Fibroblast of the conjunctiva (primary cell): ENCODE measurements at regions not wholly inside any gene's neighbourhood (a gene's known extent, or its start where the extent isn't known, plus 50 kb on each side); places are given as distances from the start of the nearest gene placed in this dataset.
"Not testable (repeated sequence)": the region's sequence is repeated elsewhere in the genome, so short reads cannot be mapped to it uniquely, and the experiment has no call there.

Source experiments
- DNase-seq: peaks from one replicate; pipeline ENCODE4 v3.0.0-alpha.2; 2010; ENCODE audit warnings: low read depth

GRCh38 chr9:30329431-30329830, 2055.0 kb upstream of the ACO1 start:
- DNase-seq: no peak

GRCh38 chr9:30348904-30349303, 2035.5 kb upstream of the ACO1 start:
- DNase-seq: no peak

GRCh38 chr9:30349526-30350513, 2034.6 kb upstream of the ACO1 start:
- no peak for DNase-seq

DNA sequence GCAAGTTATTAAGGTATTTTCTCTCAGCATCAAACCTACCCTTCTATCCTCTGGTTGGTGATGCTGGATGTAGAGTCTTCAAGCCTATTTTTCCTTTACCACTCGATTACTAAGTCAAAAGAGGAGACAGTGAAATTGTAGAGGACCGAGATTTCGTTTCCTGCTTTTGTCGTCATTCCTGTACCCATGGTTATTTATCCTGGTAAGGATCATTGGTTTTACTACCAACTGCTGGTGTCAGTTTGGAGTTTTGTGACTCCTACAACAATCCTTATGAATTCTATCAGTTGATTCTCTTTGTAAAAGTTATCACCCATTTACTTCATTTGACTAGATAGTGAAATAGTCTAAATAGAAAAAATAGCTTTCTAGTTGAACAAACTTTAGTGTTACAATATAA, 2028.2 kb upstream of the ACO1 start:
- DNase-seq: no peak

- DNase-seq: no peak
Observed at GRCh38 chr9:30362373-30362772, 2022.1 kb upstream of the ACO1 start.

DNA sequence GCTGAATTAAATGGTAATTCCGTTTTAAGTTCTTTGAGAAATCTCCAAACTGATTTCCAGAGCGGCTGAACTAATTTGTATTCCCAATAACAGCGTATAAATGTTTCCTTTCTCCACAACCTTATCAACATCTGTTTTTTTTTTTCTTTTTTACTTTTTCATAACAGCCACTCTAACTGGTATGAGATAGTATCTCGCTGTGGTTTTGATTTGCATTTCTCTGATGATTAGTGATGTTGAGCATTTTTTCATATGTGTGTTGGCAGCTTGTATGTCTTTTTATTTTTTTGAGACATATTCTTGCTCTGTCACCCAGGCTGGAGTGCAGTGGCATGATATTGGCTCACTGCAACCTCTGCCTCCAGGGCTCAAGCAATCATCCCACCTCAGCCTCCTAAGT, 2018.3 kb upstream of the ACO1 start:
- DNase-seq: not testable (repeated sequence)

GRCh38 chr9:30382271-30382670, 2002.2 kb upstream of the ACO1 start:
- no peak for DNase-seq

DNA sequence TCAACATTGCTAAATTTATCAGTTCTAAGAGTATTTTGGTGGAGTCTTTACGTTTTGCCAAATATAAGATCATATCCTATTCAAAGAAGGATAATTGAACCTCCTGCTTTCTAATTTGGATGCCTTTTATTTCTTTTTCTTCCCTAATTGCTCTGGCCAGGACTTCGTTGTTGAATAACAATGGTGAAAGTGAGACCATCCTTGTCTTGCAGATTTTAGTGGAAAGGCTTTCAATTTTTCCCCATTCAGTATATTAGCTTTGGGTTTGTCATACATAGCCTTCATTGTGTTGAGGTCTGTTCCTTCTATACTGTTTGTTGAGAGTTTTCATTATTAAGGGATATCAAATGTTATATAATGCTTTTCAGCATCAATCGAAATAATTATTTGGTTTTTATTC, 1974.2 kb upstream of the ACO1 start:
- no peak for DNase-seq

- DNase-seq: no peak
Observed at GRCh38 chr9:30411571-30411970, 1972.9 kb upstream of the ACO1 start.

GRCh38 chr9:30459156-30459555, 1925.3 kb upstream of the ACO1 start:
- DNase-seq: no peak

DNA sequence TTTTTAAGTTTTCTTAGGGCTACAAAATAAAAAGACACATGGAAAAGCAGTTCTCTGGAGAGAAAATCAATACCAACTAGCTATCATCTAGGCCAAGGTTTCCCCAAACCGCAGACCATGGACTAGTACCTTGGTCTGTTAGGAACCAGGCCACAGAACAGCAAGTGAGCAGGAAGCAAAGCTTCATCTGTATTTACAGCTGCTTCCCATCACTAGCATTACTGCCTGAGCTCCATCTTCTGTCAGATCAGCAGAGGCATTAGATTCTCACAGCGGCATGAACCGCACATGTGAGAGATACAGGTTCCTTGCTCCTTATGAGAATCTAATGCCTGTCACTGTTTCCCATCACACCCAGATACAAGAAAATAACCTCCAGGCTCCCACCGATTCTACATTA, 1907.6 kb upstream of the ACO1 start:
- DNase-seq: no peak

- no peak for DNase-seq
Observed at GRCh38 chr9:30478684-30479083, 1905.8 kb upstream of the ACO1 start.

- DNase-seq: no peak
Observed at GRCh38 chr9:30482499-30482898, 1901.9 kb upstream of the ACO1 start.

- no peak for DNase-seq
Observed at GRCh38 chr9:30484690-30485089, 1899.8 kb upstream of the ACO1 start.

DNA sequence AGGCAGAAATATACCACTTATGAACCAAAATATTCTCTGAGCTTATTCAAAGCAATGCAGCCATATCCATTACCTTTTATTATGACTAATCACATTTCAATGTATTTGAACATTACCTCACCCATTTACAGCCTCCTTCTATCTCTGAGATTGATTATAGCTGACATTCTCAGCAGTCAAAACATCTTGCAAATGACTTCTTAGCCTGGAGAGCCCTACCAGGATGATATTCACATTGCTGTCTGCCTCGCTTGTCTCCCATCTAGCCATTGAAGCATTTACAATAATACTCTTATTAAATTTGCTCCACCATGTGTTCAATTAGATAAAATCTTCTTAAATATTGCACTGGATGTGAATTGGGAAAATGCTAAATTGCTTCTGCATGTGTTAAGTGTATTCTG, 1879.9 kb upstream of the ACO1 start:
- DNase-seq: no peak

- no peak for DNase-seq
Observed at GRCh38 chr9:30505311-30505710, 1879.1 kb upstream of the ACO1 start.

DNA sequence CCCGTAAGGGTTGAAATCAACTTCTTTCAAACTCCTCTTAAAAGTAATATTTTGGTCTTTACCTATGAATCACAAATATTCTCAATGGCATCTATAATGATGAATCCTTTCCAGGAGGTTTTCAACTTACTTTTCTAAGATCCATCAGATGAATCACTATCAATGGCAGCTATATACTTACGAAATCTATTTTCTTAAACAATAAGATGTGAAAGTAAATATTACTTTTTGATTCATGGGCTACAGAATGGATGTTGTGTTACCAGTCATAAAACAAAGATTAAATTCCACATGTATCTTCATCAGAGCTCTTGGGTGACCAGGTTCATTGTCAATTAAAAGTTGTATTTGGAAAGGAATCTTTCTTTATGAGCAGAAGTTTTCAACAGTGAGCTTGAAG, 1877.7 kb upstream of the ACO1 start:
- DNase-seq: no peak

DNA sequence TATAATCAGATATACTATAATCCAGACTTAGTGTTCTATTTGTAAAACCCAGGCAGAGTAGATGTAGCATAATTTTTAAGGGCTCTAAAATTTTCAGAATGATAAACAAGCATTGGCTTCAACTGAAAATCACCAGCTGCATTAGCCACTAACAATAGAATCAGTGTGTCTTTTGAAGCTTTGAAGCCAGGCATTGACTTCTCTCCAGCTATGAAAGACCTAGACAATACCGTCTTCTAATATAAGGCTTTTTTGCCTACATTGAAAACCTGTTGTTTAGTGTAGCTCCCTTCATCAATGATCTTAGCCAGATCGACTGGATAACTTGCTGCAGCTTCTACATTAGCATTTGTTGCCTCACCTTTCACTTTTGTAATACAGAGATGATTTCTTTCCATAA, 1877.3 kb upstream of the ACO1 start:
- no peak for DNase-seq

- DNase-seq: no peak
Observed at GRCh38 chr9:30511666-30512065, 1872.8 kb upstream of the ACO1 start.

GRCh38 chr9:30519166-30519565, 1865.3 kb upstream of the ACO1 start:
- DNase-seq: no peak

- no peak for DNase-seq
Observed at GRCh38 chr9:30519756-30520155, 1864.7 kb upstream of the ACO1 start.

DNA sequence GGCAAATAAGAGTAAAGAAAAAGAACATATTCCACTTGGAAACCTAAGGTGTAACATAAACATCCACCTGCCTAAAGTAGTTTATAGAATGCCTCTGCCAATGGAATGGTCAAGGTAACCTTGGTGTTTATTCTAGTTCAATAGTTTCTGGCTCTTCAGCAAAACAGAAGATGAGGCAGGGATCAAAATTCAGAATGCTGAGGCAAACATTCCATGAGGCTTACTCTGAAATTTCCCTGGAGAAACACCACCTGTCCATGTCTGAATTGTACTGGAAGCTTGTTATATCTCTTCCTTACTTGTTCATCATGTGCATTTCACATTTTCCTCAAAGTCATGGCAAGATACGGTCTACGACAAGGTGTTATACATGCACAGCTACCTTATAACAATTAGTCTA, 1862.4 kb upstream of the ACO1 start:
- DNase-seq: no peak

GRCh38 chr9:30522486-30522885, 1862.0 kb upstream of the ACO1 start:
- no peak for DNase-seq

GRCh38 chr9:30524311-30524710, 1860.1 kb upstream of the ACO1 start:
- no peak for DNase-seq
